HuH-7.5 (cell line): ENCODE measurements at regions not wholly inside any gene's neighbourhood (a gene's known extent, or its start where the extent isn't known, plus 50 kb on each side); places are given as distances from the start of the nearest gene placed in this dataset.

Source experiments
- DNase-seq: peaks from one replicate; pipeline ENCODE4 v3.0.0; 2011; ENCODE audit warnings: low spot score

- no peak for DNase-seq
These were observed 730.9 kb upstream of the ADGRL2 start for GRCh38 chr1:81069856-81070255.

GRCh38 chr1:81068726-81069125, 732.0 kb upstream of the ADGRL2 start:
- no peak for DNase-seq

GRCh38 chr1:81053826-81054225, 746.9 kb upstream of the ADGRL2 start:
- no peak for DNase-seq

- DNase-seq = no peak
These were observed 748.6 kb upstream of the ADGRL2 start for GRCh38 chr1:81052162-81052561.

- no peak for DNase-seq
These were observed 750.3 kb upstream of the ADGRL2 start for GRCh38 chr1:81050390-81050789.

- no peak for DNase-seq
These were observed 756.0 kb upstream of the ADGRL2 start for GRCh38 chr1:81044708-81045107.

GRCh38 chr1:81042225-81042624, 758.5 kb upstream of the ADGRL2 start:
- DNase-seq = no peak

GRCh38 chr1:81034291-81034690, 766.4 kb upstream of the ADGRL2 start:
- DNase-seq = peak; percentile 16

GRCh38 chr1:81032973-81033425, 767.7 kb upstream of the ADGRL2 start:
- no peak for DNase-seq

GRCh38 chr1:81032374-81032773, 768.4 kb upstream of the ADGRL2 start:
- no peak for DNase-seq

GRCh38 chr1:81030441-81030840, 770.3 kb upstream of the ADGRL2 start:
- no peak for DNase-seq

- DNase-seq = no peak
These were observed 771.5 kb upstream of the ADGRL2 start for GRCh38 chr1:81029266-81029665.

- DNase-seq = no peak
These were observed 777.5 kb upstream of the ADGRL2 start for GRCh38 chr1:81023187-81023724.

GRCh38 chr1:81021134-81021533, 779.6 kb upstream of the ADGRL2 start:
- no peak for DNase-seq

- no peak for DNase-seq
These were observed 780.2 kb upstream of the ADGRL2 start for GRCh38 chr1:81020506-81020905.

- no peak for DNase-seq
These were observed 790.6 kb upstream of the ADGRL2 start for GRCh38 chr1:81010126-81010525.

- DNase-seq = no peak
These were observed 792.4 kb upstream of the ADGRL2 start for GRCh38 chr1:81008293-81008692.

GRCh38 chr1:81007024-81007423, 793.7 kb upstream of the ADGRL2 start:
- no peak for DNase-seq

GRCh38 chr1:81006502-81006901, 794.2 kb upstream of the ADGRL2 start:
- DNase-seq = no peak

GRCh38 chr1:81004011-81004410, 796.7 kb upstream of the ADGRL2 start:
- DNase-seq = no peak

GRCh38 chr1:80994934-80995333, 805.8 kb upstream of the ADGRL2 start:
- no peak for DNase-seq

GRCh38 chr1:80994038-80994437, 806.7 kb upstream of the ADGRL2 start:
- DNase-seq = no peak

- no peak for DNase-seq
These were observed 807.4 kb upstream of the ADGRL2 start for GRCh38 chr1:80993154-80993980.

GRCh38 chr1:80989455-80989854, 811.3 kb upstream of the ADGRL2 start:
- no peak for DNase-seq
